Activated naive CD4-positive, alpha-beta T cell treated with anti-CD3 and anti-CD28 coated beads, Interleukin-2, amount 10 ng/mL, durations not matched to agents 7 days and 5 days (primary cell): ENCODE measurements at regions not wholly inside any gene's neighbourhood (a gene's known extent, or its start where the extent isn't known, plus 50 kb on each side); places are given as distances from the start of the nearest gene placed in this dataset.

ENCODE experiments used
- CTCF ChIA-PET: fragments of 350-600 bp; sonication (Branson Sonifier 250); formaldehyde crosslinking; loops from one replicate; lab custom pipeline; 2021; ENCODE audit warnings: antibody characterized with exemption; lab: Charles Lee
- DNase-seq: peaks from one replicate; pipeline ENCODE4 v3.0.0-alpha.2; 2020
- H3K27ac Mint-ChIP-seq: one replicate; pipeline ENCODE4 v1.8.0; 2021; ENCODE audit warnings: mild to moderate bottlenecking, moderate library complexity, mixed read lengths
- H3K27me3 Mint-ChIP-seq: one replicate; pipeline ENCODE4 v1.8.0; 2021; ENCODE audit warnings: mild to moderate bottlenecking, mixed read lengths
- H3K36me3 Mint-ChIP-seq: one replicate; pipeline ENCODE4 v1.8.0; 2021; ENCODE audit warnings: mixed read lengths
- H3K4me1 Mint-ChIP-seq: one replicate; pipeline ENCODE4 v1.8.0; 2021; ENCODE audit warnings: mixed read lengths
- H3K4me3 Mint-ChIP-seq: one replicate; pipeline ENCODE4 v1.8.0; 2021; ENCODE audit warnings: mild to moderate bottlenecking, moderate library complexity, mixed read lengths
- H3K9me3 Mint-ChIP-seq: one replicate; pipeline ENCODE4 v1.8.0; 2021; ENCODE audit warnings: mixed read lengths

DNA sequence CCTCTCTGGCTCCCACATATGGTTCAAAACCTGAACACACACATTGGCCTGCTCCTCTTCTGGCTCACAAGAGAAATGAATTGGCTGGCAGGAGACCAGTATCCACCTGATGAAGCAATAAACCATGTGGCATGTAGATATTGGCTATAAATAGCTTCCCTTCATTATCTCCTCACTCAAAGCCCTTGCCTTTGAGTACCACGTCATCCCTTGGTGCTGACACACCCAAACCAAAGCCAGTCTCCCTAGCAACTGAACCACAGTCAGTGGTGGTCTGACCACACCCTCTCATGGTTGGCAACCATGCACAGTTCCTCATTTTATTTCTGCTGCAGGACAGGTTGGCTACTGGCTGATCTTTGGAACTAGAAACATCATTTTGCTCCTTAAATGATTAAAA, 98.8 kb downstream of the ZNF621 start:
- H3K4me3 Mint-ChIP-seq, result no peak overlapping the region
- CTCF ChIA-PET, result no interaction called here
- peaks cover 2% of the 10 kb centered on the region for H3K36me3 Mint-ChIP-seq
- peaks cover 16% of the 10 kb centered on the region for H3K9me3 Mint-ChIP-seq
- DNase-seq, result peak; percentile 72
- H3K4me1 Mint-ChIP-seq, result no peaks in the 10 kb centered on the region
- H3K27me3 Mint-ChIP-seq, result peaks cover 35% of the 10 kb centered on the region
- no peak overlapping the region for H3K27ac Mint-ChIP-seq

DNA sequence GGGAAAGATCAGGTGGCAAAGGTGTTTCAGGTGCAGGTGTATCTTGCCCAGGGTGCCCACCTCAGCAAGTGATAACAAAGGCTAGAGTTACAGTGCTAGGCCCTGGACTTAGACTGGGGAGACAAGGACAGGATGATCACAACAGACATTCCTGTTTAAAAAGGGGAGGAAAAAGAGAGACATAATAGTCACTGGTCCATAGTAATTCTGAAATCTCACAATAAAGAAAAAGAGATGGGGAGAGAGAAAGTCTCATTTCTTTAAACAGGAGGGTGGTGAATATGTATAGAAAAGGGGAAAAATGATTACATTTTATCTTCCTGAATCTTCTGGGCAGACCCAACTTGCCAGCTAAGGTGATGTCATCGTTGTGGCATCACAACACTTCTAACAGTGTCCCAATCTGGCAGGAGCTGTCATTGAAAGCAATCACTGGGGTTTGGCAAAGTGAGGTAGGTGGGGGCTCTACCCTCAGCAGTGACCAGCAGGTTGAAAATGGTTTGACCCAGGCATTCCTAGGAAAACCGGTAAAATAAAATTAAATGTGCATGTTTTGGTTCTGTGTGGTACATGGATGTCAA, 99.5 kb downstream of the ZNF621 start:
- Mint-ChIP-seq H3K4me3 (no peak overlapping the region), H3K27ac (no peak overlapping the region), H3K4me1 (no peaks in the 10 kb centered on the region), H3K9me3 (peaks cover 23% of the 10 kb centered on the region), H3K27me3 (peaks cover 31% of the 10 kb centered on the region), H3K36me3 (peaks cover 2% of the 10 kb centered on the region)
- no peak for DNase-seq
- CTCF ChIA-PET, result no interaction called here

- Mint-ChIP-seq H3K27ac (no peak overlapping the region), H3K36me3 (peaks cover 2% of the 10 kb centered on the region), H3K4me1 (no peaks in the 10 kb centered on the region), H3K9me3 (peaks cover 33% of the 10 kb centered on the region), H3K27me3 (peaks cover 29% of the 10 kb centered on the region), H3K4me3 (no peak overlapping the region)
- CTCF ChIA-PET, result no interaction called here
- DNase-seq, result no peak
Measured at GRCh38 chr3:40627095-40627494, 102.3 kb downstream of the ZNF621 start.

- Mint-ChIP-seq H3K36me3 (peaks cover 2% of the 10 kb centered on the region), H3K9me3 (peaks cover 34% of the 10 kb centered on the region), H3K4me3 (no peak overlapping the region), H3K4me1 (no peaks in the 10 kb centered on the region), H3K27me3 (peaks cover 30% of the 10 kb centered on the region), H3K27ac (no peak overlapping the region)
- no peak for DNase-seq
- CTCF ChIA-PET, result no interaction called here
Measured at GRCh38 chr3:40628984-40629383, 104.2 kb downstream of the ZNF621 start.

GRCh38 chr3:40631341-40631995, 106.7 kb downstream of the ZNF621 start:
- CTCF ChIA-PET, result no interaction called here

DNA sequence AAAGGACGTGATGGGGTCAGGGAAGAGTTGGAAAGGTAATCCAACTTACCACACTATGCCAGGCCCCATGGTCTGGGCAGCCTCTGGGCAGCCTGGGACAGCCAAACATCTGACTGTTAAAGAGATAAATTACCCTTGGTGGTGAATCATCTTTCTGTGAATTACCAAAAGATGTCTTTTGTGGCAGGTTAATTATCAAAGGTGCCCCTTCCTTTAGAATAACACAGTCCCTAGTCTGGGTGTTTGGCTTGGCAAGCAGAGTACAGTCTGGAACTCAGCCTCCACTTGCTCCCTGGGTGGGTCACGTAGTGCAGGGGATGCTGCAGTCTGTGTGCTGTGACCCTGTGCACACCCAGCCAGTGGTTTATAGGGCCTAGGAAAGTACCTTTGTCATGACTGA, 113.1 kb downstream of the ZNF621 start:
- no peaks in the 10 kb centered on the region for H3K4me1 Mint-ChIP-seq

More at GRCh38 chr3:40631341-40631995, 106.7 kb downstream of the ZNF621 start:
- Mint-ChIP-seq H3K27me3 (peaks cover 21% of the 10 kb centered on the region), H3K4me1 (no peaks in the 10 kb centered on the region), H3K27ac (no peak overlapping the region), H3K36me3 (no peaks in the 10 kb centered on the region), H3K9me3 (peaks cover 30% of the 10 kb centered on the region), H3K4me3 (no peak overlapping the region)
- DNase-seq, result no peak

DNA sequence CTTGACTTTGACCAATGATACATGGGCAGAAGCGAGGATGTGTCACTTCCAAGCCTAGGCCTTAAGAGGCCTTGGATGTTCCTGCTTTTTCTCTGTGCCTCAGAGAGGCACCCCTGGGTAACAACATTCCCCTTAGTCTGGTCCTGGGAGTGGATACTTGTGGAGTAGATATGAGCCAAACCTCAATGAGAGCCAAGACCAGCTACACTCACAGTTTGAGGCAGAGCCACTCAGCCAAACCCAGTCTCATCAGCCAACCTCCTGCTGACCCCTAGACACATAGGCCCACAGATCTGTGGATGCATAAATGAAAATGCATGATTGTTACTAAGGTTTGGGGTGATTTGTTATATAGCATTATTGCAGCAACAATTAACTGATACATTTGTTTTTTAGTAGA, 114.2 kb downstream of the ZNF621 start:
- no peak overlapping the region for H3K4me3 Mint-ChIP-seq
- CTCF ChIA-PET, result no interaction called here
- no peak for DNase-seq
- no peaks in the 10 kb centered on the region for H3K36me3 Mint-ChIP-seq
- H3K4me1 Mint-ChIP-seq, result no peaks in the 10 kb centered on the region
- H3K9me3 Mint-ChIP-seq, result peaks cover 1% of the 10 kb centered on the region
- H3K27ac Mint-ChIP-seq, result no peak overlapping the region
- no peaks in the 10 kb centered on the region for H3K27me3 Mint-ChIP-seq

More for the DNA sequence above, 113.1 kb downstream of the ZNF621 start:
- DNase-seq, result no peak
- CTCF ChIA-PET, result interaction anchor here (1.1 kb wide), 1 partner anchor 60 kb away, joined by 4 read pairs; no protein-coding TSS in a partner anchor
- H3K9me3 Mint-ChIP-seq, result peaks cover 4% of the 10 kb centered on the region
- H3K36me3 Mint-ChIP-seq, result no peaks in the 10 kb centered on the region
- H3K4me3 Mint-ChIP-seq, result no peak overlapping the region
- no peaks in the 10 kb centered on the region for H3K27me3 Mint-ChIP-seq
- no peak overlapping the region for H3K27ac Mint-ChIP-seq

DNA sequence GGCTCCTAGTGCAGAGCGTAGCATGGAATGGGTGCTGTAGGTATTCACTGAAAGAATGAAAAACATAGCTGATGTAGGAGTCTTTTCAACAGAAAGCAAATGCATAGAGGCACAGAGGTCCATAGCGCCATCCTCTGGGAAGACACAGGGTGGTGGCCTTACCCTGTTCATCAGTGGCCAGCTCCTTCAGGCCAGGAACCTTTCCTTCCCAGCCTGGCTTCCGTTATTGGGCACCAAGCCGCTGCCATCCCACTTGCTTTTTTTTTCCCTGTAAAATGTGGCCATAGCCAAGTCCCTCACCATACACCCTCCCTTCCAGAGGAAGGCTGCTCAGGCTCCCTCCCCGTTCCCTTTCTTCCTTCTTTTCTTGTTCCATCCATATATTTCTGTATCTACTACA, 118.1 kb downstream of the ZNF621 start:
- Mint-ChIP-seq H3K27ac (no peak overlapping the region), H3K27me3 (no peaks in the 10 kb centered on the region), H3K4me3 (no peak overlapping the region), H3K9me3 (no peaks in the 10 kb centered on the region), H3K36me3 (no peaks in the 10 kb centered on the region), H3K4me1 (no peaks in the 10 kb centered on the region)
- CTCF ChIA-PET, result no interaction called here
- no peak for DNase-seq

- CTCF ChIA-PET, result no interaction called here
- Mint-ChIP-seq H3K27ac (no peak overlapping the region), H3K9me3 (no peaks in the 10 kb centered on the region), H3K36me3 (no peaks in the 10 kb centered on the region), H3K4me3 (no peak overlapping the region), H3K4me1 (no peaks in the 10 kb centered on the region), H3K27me3 (no peaks in the 10 kb centered on the region)
- DNase-seq, result no peak
Measured at GRCh38 chr3:40645883-40646282, 121.1 kb downstream of the ZNF621 start.

- H3K36me3 Mint-ChIP-seq, result no peaks in the 10 kb centered on the region
- no peaks in the 10 kb centered on the region for H3K9me3 Mint-ChIP-seq
- DNase-seq, result no peak
- H3K4me1 Mint-ChIP-seq, result no peaks in the 10 kb centered on the region
- CTCF ChIA-PET, result no interaction called here
- H3K27ac Mint-ChIP-seq, result no peak overlapping the region
- peaks cover 5% of the 10 kb centered on the region for H3K27me3 Mint-ChIP-seq
- H3K4me3 Mint-ChIP-seq, result no peak overlapping the region
Measured at GRCh38 chr3:40649346-40649745, 124.6 kb downstream of the ZNF621 start.

DNA sequence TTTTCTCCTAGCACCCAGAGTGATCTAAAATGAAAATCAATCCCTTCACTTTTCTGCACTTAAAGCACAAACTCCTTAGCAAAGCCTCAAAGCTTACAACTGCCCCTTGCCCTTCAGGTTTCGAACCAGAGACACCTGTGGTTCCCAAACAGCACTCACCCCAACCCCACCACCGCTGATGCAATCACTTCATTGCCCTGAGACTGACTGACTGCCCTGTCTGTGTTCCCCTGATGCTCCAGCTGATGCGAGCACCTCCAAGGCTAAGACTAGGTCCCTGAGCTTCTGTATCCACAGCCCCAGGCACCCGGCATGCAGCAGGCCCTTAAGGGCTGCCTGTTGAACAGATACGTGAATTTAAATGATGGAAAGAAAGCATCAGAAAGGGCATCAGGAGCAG, 127.3 kb downstream of the ZNF621 start:
- CTCF ChIA-PET, result no interaction called here
- no peak for DNase-seq
- Mint-ChIP-seq H3K9me3 (no peaks in the 10 kb centered on the region), H3K27ac (no peak overlapping the region), H3K27me3 (peaks cover 5% of the 10 kb centered on the region), H3K4me3 (no peak overlapping the region), H3K4me1 (no peaks in the 10 kb centered on the region), H3K36me3 (no peaks in the 10 kb centered on the region)

DNA sequence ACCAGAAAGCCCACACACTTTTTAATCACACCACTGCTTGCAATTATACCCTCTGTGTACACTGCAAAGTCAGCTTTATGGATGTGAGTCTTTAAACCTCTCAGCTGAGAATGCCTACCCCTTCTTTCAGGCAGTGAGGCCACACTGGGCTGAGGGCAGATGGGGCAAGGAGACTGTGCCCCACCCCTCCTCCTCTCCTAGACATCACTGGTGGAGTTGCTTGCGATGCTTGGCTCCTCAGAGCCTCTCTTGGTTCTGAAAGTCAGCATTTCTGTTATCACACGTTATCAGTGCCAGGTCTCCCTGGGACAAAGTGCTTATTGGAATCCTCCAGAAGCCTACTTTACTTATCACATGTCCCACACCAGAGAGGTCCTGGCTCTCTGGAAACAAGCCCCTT, 128.2 kb downstream of the ZNF621 start:
- CTCF ChIA-PET, result no interaction called here
- Mint-ChIP-seq H3K9me3 (peaks cover 2% of the 10 kb centered on the region), H3K27me3 (peaks cover 5% of the 10 kb centered on the region), H3K27ac (no peak overlapping the region), H3K36me3 (no peaks in the 10 kb centered on the region), H3K4me1 (no peaks in the 10 kb centered on the region), H3K4me3 (no peak overlapping the region)
- DNase-seq, result no peak

- CTCF ChIA-PET, result no interaction called here
- Mint-ChIP-seq H3K27me3 (peaks cover 5% of the 10 kb centered on the region), H3K36me3 (no peaks in the 10 kb centered on the region), H3K4me3 (no peak overlapping the region), H3K4me1 (no peaks in the 10 kb centered on the region), H3K27ac (no peak overlapping the region), H3K9me3 (peaks cover 4% of the 10 kb centered on the region)
- DNase-seq, result no peak
Measured at GRCh38 chr3:40653878-40654277, 129.1 kb downstream of the ZNF621 start.

DNA sequence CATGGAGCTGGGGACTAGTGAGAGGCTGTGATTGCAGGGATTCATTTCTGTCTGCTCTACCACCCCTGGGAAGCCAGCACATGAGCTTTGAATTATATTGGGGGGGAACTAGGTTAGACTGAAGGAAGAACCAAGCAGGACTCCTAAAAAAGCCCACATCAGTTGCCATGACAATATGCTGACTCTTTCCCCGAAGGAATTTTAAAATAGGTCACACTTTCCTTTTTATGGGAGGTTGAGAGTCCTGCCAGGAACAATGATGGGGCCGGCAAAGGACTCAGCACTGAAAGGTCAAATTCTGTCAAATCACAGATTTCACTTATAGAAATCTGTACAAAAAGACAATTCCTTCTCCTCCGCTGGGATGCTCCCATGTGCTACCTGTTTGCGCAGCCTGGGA, 130.8 kb downstream of the ZNF621 start:
- CTCF ChIA-PET, result no interaction called here
- Mint-ChIP-seq H3K4me1 (no peaks in the 10 kb centered on the region), H3K27ac (no peak overlapping the region), H3K27me3 (peaks cover 5% of the 10 kb centered on the region), H3K4me3 (no peak overlapping the region), H3K36me3 (no peaks in the 10 kb centered on the region), H3K9me3 (peaks cover 4% of the 10 kb centered on the region)
- no peak for DNase-seq

GRCh38 chr3:40657623-40658022, 132.9 kb downstream of the ZNF621 start:
- Mint-ChIP-seq H3K27me3 (no peaks in the 10 kb centered on the region), H3K36me3 (no peaks in the 10 kb centered on the region), H3K27ac (no peak overlapping the region), H3K4me1 (no peaks in the 10 kb centered on the region), H3K9me3 (peaks cover 4% of the 10 kb centered on the region), H3K4me3 (no peak overlapping the region)
- no peak for DNase-seq
- CTCF ChIA-PET, result no interaction called here
